ENCODE measurements at regions not wholly inside any gene's neighbourhood (a gene's known extent, or its start where the extent isn't known, plus 50 kb on each side); places are given as distances from the start of the nearest gene placed in this dataset.

DNA sequence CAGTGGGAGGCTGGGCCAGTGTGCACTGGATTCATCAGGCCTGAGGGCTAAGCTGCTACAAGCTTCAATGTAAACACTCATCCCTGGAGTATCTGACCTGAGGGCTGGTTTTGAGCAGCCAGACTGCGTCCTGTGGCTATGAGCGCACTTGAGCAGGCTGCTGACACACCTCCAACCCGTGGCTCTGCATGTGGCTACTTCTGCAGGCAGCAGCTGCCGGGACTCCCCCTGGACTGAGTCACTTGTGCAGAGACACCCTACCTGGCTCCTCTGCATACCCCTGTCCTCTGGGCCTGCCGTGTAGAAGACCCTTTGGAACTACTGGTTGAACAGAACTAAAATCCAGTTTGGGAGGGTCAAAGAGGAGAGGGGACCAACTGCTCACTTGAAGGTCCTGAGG is 172.0 kb downstream of the SCP2D1 start:
- TF ChIP-seq, protein P1, sequence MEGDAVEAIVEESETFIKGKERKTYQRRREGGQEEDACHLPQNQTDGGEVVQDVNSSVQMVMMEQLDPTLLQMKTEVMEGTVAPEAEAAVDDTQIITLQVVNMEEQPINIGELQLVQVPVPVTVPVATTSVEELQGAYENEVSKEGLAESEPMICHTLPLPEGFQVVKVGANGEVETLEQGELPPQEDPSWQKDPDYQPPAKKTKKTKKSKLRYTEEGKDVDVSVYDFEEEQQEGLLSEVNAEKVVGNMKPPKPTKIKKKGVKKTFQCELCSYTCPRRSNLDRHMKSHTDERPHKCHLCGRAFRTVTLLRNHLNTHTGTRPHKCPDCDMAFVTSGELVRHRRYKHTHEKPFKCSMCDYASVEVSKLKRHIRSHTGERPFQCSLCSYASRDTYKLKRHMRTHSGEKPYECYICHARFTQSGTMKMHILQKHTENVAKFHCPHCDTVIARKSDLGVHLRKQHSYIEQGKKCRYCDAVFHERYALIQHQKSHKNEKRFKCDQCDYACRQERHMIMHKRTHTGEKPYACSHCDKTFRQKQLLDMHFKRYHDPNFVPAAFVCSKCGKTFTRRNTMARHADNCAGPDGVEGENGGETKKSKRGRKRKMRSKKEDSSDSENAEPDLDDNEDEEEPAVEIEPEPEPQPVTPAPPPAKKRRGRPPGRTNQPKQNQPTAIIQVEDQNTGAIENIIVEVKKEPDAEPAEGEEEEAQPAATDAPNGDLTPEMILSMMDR (IDR thresholded peaks at IDR 0.05; ENCODE audit: low read length): no peak
- TF ChIP-seq EZH2 (optimal IDR thresholded peaks at IDR 0.05; ENCODE audit: low read depth, low read length): no peak

All from MM.1S (cell line).